Fibroblast of lung (primary cell): ENCODE measurements at regions not wholly inside any gene's neighbourhood (a gene's known extent, or its start where the extent isn't known, plus 50 kb on each side); places are given as distances from the start of the nearest gene placed in this dataset.

Source experiments
- EZH2 ChIP-seq: IDR thresholded peaks from 2 replicates; pipeline ENCODE4 v1.5.1; 2012; ENCODE audit warnings: low read length, control low read depth, mild to moderate bottlenecking; ENCODE audit errors: missing control alignments
- TF ChIP-seq, protein P1 (sequence below), 2 donors: IDR thresholded peaks in 1 of 2; conservative IDR thresholded peaks in 1 of 2; 1 replicate in 1 of 2; 2 replicates in 1 of 2; pipeline ENCODE4 v1.5.1; 2011 to 2012; ENCODE audit warnings: low read length in 2 of 2, control low read depth in 1 of 2, inconsistent platforms in 1 of 2, low read depth in 1 of 2, mild to moderate bottlenecking in 1 of 2

DNA sequence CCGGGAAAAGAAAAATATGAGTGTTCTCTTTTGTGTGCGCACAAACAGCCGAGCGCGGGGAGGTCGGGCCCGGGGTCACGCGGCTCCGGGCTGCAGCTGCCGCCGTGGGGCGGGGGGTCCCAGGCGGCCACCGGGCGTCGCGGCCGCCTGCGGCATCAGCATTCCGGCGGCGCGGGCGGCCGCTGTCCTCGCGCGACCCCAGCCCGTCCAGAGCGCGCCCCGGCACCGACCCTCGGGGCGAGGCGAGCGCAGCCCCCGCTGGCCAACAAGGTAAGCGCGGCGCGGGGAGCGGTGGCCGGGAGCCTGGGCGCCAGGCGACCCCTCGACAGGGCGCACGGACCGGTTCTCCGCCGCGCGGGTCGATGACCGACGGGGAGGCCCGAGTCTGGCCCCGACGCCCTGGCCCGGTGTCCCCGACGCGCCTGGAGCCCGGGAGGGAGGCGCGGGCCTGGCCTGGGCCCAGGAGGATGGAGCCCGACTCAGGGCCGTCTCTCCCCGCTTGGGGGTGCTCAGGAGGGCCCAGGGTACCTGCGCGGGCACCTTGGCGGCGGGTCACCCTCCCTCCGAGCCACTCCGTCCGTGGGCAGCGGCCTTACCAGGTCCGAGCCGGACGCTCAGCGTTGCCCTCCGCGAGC, 103.9 kb upstream of the DIO3 start:
- TF ChIP-seq, protein P1, sequence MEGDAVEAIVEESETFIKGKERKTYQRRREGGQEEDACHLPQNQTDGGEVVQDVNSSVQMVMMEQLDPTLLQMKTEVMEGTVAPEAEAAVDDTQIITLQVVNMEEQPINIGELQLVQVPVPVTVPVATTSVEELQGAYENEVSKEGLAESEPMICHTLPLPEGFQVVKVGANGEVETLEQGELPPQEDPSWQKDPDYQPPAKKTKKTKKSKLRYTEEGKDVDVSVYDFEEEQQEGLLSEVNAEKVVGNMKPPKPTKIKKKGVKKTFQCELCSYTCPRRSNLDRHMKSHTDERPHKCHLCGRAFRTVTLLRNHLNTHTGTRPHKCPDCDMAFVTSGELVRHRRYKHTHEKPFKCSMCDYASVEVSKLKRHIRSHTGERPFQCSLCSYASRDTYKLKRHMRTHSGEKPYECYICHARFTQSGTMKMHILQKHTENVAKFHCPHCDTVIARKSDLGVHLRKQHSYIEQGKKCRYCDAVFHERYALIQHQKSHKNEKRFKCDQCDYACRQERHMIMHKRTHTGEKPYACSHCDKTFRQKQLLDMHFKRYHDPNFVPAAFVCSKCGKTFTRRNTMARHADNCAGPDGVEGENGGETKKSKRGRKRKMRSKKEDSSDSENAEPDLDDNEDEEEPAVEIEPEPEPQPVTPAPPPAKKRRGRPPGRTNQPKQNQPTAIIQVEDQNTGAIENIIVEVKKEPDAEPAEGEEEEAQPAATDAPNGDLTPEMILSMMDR (conservative IDR thresholded peaks at IDR 0.05 in 1 of 2, IDR thresholded peaks at IDR 0.05 in 1 of 2; ENCODE audit: low read depth in 1 of 2, low read length in 2 of 2): no peak
- no peak for TF ChIP-seq EZH2
